ENCODE measurements at regions not wholly inside any gene's neighbourhood (a gene's known extent, or its start where the extent isn't known, plus 50 kb on each side); places are given as distances from the start of the nearest gene placed in this dataset.

DNA sequence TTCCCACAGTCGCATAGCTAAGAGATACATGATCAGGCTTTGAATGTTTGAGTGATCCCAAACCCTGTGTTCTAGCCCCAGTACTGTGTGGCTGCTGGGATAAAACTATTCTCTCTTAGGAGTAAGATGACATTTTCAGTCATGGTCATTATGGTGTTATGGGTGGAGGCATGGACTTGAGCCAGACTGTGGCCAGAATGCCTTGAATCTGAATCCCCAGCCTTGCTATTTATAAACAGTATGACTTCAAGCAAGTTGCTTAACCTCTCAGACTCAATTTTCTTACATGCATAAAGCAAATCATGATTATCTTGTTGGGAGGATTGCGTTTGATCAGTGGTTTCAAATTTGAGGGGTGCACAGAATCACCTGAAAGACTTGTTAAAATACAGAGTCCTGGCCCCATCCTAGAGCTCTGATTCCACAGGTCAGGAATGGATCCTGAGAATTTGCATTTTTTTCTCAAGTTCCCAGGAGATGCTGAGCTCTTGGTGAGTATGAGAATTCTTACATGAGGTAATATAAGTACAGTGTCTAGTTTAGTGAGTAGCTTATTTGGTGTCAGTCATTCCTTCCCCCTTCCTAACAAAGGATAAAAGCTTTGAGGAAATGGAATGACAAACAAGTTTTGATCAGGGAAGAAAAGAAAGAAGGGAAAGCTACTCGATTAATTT lies 571.7 kb downstream of the METTL15 start:
- no peak for ATAC-seq
- H3K4me3 ChIP-seq (ENCODE audit: low read depth in 2 of 2, low read length in 2 of 2): no peak overlapping the region
- DNase-seq (ENCODE audit: low read depth, low spot score): no peak
- no peaks in the 10 kb centered on the region for H3K36me3 ChIP-seq (ENCODE audit: control insufficient read depth, insufficient read depth, low read length)
- H3K9me3 ChIP-seq (ENCODE audit: control insufficient read depth, insufficient read depth, low read depth, low read length): no peaks in the 10 kb centered on the region
- H3K27me3 ChIP-seq (ENCODE audit: control insufficient read depth, insufficient read depth, low read length): no peaks in the 10 kb centered on the region
- in situ Hi-C loops (cut with HindIII; ENCODE audit: low pct_unique_long_range_greater_than_20kb, low sequenced_read_pairs) (no loop called here), intact Hi-C loops (cut with micrococcal nuclease; ENCODE audit: unreplicated experiment) (no loop called here)
- no TSS peak for BruUV-seq (replicated peaks)
- ChIA-PET POLR2A (no interaction called here), CTCF (no interaction called here)
- no peaks in the 10 kb centered on the region for H3K4me1 ChIP-seq (ENCODE audit: control insufficient read depth, insufficient read depth, low read length)
- H3K27ac ChIP-seq (ENCODE audit: low read length): no peak overlapping the region
- TF ChIP-seq, protein P1, sequence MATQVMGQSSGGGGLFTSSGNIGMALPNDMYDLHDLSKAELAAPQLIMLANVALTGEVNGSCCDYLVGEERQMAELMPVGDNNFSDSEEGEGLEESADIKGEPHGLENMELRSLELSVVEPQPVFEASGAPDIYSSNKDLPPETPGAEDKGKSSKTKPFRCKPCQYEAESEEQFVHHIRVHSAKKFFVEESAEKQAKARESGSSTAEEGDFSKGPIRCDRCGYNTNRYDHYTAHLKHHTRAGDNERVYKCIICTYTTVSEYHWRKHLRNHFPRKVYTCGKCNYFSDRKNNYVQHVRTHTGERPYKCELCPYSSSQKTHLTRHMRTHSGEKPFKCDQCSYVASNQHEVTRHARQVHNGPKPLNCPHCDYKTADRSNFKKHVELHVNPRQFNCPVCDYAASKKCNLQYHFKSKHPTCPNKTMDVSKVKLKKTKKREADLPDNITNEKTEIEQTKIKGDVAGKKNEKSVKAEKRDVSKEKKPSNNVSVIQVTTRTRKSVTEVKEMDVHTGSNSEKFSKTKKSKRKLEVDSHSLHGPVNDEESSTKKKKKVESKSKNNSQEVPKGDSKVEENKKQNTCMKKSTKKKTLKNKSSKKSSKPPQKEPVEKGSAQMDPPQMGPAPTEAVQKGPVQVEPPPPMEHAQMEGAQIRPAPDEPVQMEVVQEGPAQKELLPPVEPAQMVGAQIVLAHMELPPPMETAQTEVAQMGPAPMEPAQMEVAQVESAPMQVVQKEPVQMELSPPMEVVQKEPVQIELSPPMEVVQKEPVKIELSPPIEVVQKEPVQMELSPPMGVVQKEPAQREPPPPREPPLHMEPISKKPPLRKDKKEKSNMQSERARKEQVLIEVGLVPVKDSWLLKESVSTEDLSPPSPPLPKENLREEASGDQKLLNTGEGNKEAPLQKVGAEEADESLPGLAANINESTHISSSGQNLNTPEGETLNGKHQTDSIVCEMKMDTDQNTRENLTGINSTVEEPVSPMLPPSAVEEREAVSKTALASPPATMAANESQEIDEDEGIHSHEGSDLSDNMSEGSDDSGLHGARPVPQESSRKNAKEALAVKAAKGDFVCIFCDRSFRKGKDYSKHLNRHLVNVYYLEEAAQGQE (IDR thresholded peaks at IDR 0.05; ENCODE audit: insufficient read depth in 1 of 2, low read depth in 2 of 2, low read length in 1 of 2): no peak
- TF ChIP-seq POLR2AphosphoS5 (IDR thresholded peaks at IDR 0.05; ENCODE audit: low read depth, low read length) (no peak), TCF7L2 (IDR thresholded peaks at IDR 0.05; ENCODE audit: low read depth, low read length) (no peak), SIN3A (IDR thresholded peaks at IDR 0.05; ENCODE audit: borderline replicate concordance, insufficient read depth, low read depth, low read length) (no peak)
- TF ChIP-seq, protein P2, sequence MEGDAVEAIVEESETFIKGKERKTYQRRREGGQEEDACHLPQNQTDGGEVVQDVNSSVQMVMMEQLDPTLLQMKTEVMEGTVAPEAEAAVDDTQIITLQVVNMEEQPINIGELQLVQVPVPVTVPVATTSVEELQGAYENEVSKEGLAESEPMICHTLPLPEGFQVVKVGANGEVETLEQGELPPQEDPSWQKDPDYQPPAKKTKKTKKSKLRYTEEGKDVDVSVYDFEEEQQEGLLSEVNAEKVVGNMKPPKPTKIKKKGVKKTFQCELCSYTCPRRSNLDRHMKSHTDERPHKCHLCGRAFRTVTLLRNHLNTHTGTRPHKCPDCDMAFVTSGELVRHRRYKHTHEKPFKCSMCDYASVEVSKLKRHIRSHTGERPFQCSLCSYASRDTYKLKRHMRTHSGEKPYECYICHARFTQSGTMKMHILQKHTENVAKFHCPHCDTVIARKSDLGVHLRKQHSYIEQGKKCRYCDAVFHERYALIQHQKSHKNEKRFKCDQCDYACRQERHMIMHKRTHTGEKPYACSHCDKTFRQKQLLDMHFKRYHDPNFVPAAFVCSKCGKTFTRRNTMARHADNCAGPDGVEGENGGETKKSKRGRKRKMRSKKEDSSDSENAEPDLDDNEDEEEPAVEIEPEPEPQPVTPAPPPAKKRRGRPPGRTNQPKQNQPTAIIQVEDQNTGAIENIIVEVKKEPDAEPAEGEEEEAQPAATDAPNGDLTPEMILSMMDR (IDR thresholded peaks at IDR 0.05): no peak

- in situ Hi-C loops (cut with HindIII; ENCODE audit: low pct_unique_long_range_greater_than_20kb, low sequenced_read_pairs): no loop called here
These were observed 569.5 kb downstream of the METTL15 start for GRCh38 chr11:28677721-28678120.

More at GRCh38 chr11:28677721-28678120, 569.5 kb downstream of the METTL15 start:
- CTCF ChIA-PET: no interaction called here
- Histone ChIP-seq H3K4me3 (ENCODE audit: low read depth in 2 of 2, low read length in 2 of 2) (no peak overlapping the region), H3K27ac (ENCODE audit: low read length) (no peak overlapping the region), H3K9me3 (ENCODE audit: control insufficient read depth, insufficient read depth, low read depth, low read length) (no peaks in the 10 kb centered on the region), H3K36me3 (ENCODE audit: control insufficient read depth, insufficient read depth, low read length) (no peaks in the 10 kb centered on the region), H3K4me1 (ENCODE audit: control insufficient read depth, insufficient read depth, low read length) (no peaks in the 10 kb centered on the region), H3K27me3 (ENCODE audit: control insufficient read depth, insufficient read depth, low read length) (no peaks in the 10 kb centered on the region)
- no peak for ATAC-seq
- no TSS peak for BruUV-seq (replicated peaks)
- TF ChIP-seq SIN3A (IDR thresholded peaks at IDR 0.05; ENCODE audit: borderline replicate concordance, insufficient read depth, low read depth, low read length) (no peak), POLR2AphosphoS5 (IDR thresholded peaks at IDR 0.05; ENCODE audit: low read depth, low read length) (no peak), TCF7L2 (IDR thresholded peaks at IDR 0.05; ENCODE audit: low read depth, low read length) (no peak)
- TF ChIP-seq, protein P1 (IDR thresholded peaks at IDR 0.05; ENCODE audit: insufficient read depth in 1 of 2, low read depth in 2 of 2, low read length in 1 of 2): no peak
- TF ChIP-seq, protein P2 (IDR thresholded peaks at IDR 0.05): no peak
- intact Hi-C loops (cut with micrococcal nuclease; ENCODE audit: unreplicated experiment): no loop called here
- no peak for DNase-seq (ENCODE audit: low read depth, low spot score)
- POLR2A ChIA-PET: no interaction called here
